ENCODE measurements at regions not wholly inside any gene's neighbourhood (a gene's known extent, or its start where the extent isn't known, plus 50 kb on each side); places are given as distances from the start of the nearest gene placed in this dataset.
"Not testable (repeated sequence)": the region's sequence is repeated elsewhere in the genome, so short reads cannot be mapped to it uniquely, and the experiment has no call there.

DNA sequence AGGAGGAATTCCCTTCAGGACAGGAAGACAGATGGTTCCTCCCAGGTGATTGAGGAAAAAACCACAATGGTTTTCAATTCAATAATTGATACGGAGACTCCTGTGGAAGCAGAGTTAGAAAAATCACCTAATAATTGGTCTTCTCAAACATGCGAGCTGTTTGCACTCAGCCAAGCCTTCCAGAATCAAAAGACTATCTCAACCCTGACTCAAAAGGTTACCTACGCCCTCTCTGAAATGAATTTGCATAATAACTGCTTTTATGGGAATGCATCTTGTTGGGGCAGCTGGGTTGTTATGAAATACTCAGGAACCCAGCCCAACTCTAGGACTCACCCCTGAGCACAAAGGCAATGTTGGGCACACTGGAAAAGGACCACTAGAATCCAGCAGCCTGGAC lies 66.9 kb upstream of the ARSJ start:
- Histone ChIP-seq H3K4me3 (no peak overlapping the region), H3K27me3 (no peaks in the 10 kb centered on the region), H3K4me1 (replicated peaks in 1 of 2) (no peaks in the 10 kb centered on the region), H3K9me3 (replicated peaks in 1 of 3) (no peaks in the 10 kb centered on the region), H3K27ac (no peak overlapping the region), H3K36me3 (replicated peaks in 1 of 2) (no peaks in the 10 kb centered on the region)
- DNase-seq = no peak
- TF ChIP-seq POLR2A (IDR thresholded peaks at IDR 0.05) = no peak
- TF ChIP-seq, protein P1, sequence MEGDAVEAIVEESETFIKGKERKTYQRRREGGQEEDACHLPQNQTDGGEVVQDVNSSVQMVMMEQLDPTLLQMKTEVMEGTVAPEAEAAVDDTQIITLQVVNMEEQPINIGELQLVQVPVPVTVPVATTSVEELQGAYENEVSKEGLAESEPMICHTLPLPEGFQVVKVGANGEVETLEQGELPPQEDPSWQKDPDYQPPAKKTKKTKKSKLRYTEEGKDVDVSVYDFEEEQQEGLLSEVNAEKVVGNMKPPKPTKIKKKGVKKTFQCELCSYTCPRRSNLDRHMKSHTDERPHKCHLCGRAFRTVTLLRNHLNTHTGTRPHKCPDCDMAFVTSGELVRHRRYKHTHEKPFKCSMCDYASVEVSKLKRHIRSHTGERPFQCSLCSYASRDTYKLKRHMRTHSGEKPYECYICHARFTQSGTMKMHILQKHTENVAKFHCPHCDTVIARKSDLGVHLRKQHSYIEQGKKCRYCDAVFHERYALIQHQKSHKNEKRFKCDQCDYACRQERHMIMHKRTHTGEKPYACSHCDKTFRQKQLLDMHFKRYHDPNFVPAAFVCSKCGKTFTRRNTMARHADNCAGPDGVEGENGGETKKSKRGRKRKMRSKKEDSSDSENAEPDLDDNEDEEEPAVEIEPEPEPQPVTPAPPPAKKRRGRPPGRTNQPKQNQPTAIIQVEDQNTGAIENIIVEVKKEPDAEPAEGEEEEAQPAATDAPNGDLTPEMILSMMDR (IDR thresholded peaks at IDR 0.05) = no peak
- intact Hi-C loops (cut with DNase I) = no loop called here
- WGBS, 4 donors = 87 to 96% (median 90%) methylated on average over 3 of the region's 3 CpGs

DNA sequence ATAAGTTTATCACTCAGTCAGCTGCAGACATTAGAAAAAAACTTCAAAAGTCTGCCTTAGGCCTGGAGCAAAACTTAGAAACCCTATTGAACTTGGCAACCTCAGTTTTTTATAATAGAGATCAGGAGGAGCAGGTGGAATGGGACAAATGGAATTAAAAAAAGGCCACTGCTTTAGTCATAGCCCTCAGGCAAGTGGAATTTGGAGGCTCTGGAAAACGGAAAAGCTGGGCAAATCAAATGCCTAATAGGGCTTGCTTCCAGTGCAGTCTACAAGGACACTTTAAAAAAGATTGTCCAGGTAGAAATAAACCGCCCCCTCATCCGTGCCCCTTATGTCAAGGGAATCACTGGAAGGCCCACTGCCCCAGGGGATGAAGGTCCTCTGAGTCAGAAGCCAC lies 68.7 kb upstream of the ARSJ start:
- H3K4me1 ChIP-seq (replicated peaks in 1 of 2); H3K27ac ChIP-seq; DNase-seq; H3K9me3 ChIP-seq (replicated peaks in 1 of 3); H3K36me3 ChIP-seq (replicated peaks in 1 of 2); H3K27me3 ChIP-seq; intact Hi-C loops (cut with DNase I); H3K4me3 ChIP-seq: not testable (repeated sequence)
- WGBS, 4 donors = 78 to 93% (median 82%) methylated on average over 1 to 3 of the region's 3 CpGs

DNA sequence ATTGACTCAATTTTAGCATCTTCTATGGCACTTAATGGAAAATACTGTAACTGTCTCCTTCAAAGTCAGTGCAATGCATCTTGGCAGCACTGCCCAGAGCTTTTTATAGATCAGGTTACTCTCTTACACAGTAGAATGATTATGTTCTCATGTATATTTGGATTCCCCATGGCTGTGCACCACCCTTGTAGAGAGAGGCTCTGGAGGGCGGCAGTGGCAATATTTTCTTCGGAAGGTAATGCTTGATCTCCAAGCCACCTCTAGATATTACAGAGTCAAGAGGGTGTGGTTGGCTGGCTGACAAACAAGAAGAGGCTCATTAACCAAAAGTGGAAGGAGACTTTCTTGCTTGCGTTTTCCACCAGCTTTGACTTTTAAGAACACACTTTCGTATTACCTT lies 72.8 kb upstream of the ARSJ start:
- intact Hi-C loops (cut with DNase I) = no loop called here
- 87 to 94% (median 93%) methylated on average over 4 of the region's 4 CpGs for WGBS, 4 donors
- Histone ChIP-seq H3K27me3 (no peaks in the 10 kb centered on the region), H3K36me3 (replicated peaks in 1 of 2) (no peaks in the 10 kb centered on the region), H3K4me3 (no peak overlapping the region), H3K27ac (no peak overlapping the region), H3K4me1 (replicated peaks in 1 of 2) (no peaks in the 10 kb centered on the region), H3K9me3 (replicated peaks in 1 of 3) (no peaks in the 10 kb centered on the region)
- DNase-seq = no peak
- TF ChIP-seq, protein P1 (IDR thresholded peaks at IDR 0.05) = no peak
- TF ChIP-seq POLR2A (IDR thresholded peaks at IDR 0.05) = no peak

DNA sequence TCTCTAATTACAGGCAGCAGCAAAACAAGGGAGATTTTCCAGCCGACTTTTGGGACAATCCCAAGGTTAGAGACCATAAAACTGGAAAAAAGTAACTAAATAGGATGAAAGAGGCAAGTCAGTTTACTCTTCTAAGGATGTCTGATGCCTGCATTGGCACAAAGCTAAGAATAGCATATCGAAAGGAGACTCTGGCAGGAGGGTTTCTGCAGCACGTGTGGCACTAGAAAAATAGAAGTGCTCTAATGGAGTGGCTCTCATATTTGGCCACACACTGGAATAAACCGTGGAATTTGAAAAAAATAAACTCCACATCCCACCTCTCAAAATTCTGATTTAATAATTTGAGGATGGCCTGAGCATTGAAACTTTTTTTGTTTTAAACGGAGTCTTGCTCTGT lies 77.2 kb upstream of the ARSJ start:
- DNase-seq = no peak
- H3K4me1 ChIP-seq (replicated peaks in 1 of 2) = no peaks in the 10 kb centered on the region
- H3K4me3 ChIP-seq = no peak overlapping the region
- H3K36me3 ChIP-seq (replicated peaks in 1 of 2) = no peaks in the 10 kb centered on the region
- H3K27ac ChIP-seq = no peak overlapping the region
- 70 to 76% (median 72%) methylated on average over 5 of the region's 5 CpGs for WGBS, 4 donors
- peaks cover 0 to 5% (median 0%) of the 10 kb centered on the region in 3 donors for H3K9me3 ChIP-seq (replicated peaks in 1 of 3)
- TF ChIP-seq, protein P1 (IDR thresholded peaks at IDR 0.05) = no peak
- no peak for TF ChIP-seq POLR2A (IDR thresholded peaks at IDR 0.05)
- no peaks in the 10 kb centered on the region for H3K27me3 ChIP-seq
- intact Hi-C loops (cut with DNase I) = no loop called here

DNA sequence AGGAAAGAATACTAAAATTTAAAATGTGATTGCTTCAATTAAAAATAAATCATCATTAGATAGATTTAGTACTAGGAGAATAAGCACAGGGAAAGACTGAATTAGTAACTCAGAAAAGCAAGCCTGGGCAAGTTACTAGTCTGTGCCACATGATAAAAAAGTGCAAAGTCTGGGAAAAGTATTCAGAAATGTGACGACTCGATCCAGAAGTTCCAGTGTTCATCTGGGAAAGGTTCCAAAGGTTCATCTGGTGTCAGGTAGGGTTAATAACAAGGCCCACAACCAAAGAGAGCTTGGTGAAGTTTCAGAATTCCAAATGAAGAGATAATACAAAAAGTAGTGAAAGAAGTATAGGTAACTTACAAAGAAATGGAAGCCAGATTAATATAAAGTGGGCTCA lies 78.3 kb upstream of the ARSJ start:
- TF ChIP-seq POLR2A (IDR thresholded peaks at IDR 0.05) = no peak
- TF ChIP-seq, protein P1 (IDR thresholded peaks at IDR 0.05) = no peak
- no peaks in the 10 kb centered on the region for H3K4me1 ChIP-seq (replicated peaks in 1 of 2)
- 86 to 95% (median 90%) methylated on average over 2 of the region's 2 CpGs for WGBS, 4 donors
- H3K27me3 ChIP-seq = no peaks in the 10 kb centered on the region
- intact Hi-C loops (cut with DNase I) = no loop called here
- peaks cover 0 to 5% (median 0%) of the 10 kb centered on the region in 3 donors for H3K9me3 ChIP-seq (replicated peaks in 1 of 3)
- H3K27ac ChIP-seq = no peak overlapping the region
- no peak overlapping the region for H3K4me3 ChIP-seq
- no peak for DNase-seq
- H3K36me3 ChIP-seq (replicated peaks in 1 of 2) = no peaks in the 10 kb centered on the region

All from adrenal gland (tissue), 9 donors.